GM19397 (cell line): ENCODE measurements at regions not wholly inside any gene's neighbourhood (a gene's known extent, or its start where the extent isn't known, plus 50 kb on each side); places are given as distances from the start of the nearest gene placed in this dataset.
"Not testable (repeated sequence)": the region's sequence is repeated elsewhere in the genome, so short reads cannot be mapped to it uniquely, and the experiment has no call there.

Experiments
- ATAC-seq: cut with Tn5 transposase; IDR thresholded peaks from one replicate; pipeline ENCODE4 v1.9.1; 2021; ENCODE audit warnings: mild to moderate bottlenecking, moderate library complexity; ENCODE audit not compliant: unreplicated experiment

DNA sequence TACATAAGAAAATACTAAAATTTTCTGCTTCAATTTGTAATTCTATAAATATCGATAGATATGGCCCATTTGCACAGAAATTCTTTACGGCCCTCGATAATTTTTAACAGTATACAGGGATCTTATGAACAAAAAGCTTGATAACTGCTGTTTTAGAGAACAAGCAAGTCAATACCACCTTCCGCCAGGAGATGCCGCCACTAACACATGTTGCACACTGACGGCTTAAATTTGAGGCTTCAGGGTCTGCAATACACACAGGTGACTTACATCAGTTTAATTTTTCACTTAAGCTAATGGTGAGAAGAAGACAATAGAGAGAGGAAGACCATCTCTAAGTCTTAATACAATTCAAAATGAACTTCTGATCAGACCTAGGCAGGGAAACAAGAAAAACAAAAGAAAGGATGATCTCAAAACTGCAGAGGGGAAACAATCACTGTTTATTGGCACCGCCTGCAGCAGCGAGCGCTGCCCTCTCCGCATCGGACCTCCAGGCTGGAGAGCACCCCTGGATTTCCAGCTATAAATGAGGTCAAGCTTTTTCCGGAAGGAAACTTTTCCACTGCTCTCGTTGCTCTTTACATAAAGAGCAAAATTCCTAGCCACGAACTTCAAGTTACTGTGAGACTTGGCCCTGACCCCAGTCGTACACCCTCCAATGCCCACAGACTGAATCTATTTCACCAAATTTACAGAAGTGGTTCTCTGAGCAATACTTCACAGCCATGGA lies 53.9 kb downstream of the OTOR start:
- peak; percentile 77 for ATAC-seq

GRCh38 chr20:16802652-16802935 lies 54.4 kb downstream of the OTOR start:
- ATAC-seq: no peak

GRCh38 chr20:16803965-16804792 lies 56.0 kb downstream of the OTOR start:
- ATAC-seq: no peak

DNA sequence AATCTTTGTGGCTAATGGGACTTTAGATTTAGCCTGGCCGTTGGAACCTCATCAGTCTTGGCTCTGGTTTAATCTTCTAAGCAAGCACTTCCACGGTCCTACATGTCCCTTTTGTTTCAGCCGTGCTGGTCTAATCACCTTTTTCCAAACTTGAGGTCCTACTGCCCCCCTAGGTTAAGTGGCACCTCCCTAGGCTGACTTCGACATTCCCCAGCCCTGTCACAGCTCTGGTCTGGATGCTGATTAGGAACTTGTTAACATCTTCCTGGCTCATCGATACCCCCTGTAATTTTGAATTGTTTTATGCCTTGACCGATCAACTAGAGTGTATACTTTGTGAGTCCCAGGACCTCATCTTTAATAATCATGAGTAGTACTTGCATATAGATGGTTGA lies 56.6 kb downstream of the OTOR start:
- ATAC-seq: no peak

DNA sequence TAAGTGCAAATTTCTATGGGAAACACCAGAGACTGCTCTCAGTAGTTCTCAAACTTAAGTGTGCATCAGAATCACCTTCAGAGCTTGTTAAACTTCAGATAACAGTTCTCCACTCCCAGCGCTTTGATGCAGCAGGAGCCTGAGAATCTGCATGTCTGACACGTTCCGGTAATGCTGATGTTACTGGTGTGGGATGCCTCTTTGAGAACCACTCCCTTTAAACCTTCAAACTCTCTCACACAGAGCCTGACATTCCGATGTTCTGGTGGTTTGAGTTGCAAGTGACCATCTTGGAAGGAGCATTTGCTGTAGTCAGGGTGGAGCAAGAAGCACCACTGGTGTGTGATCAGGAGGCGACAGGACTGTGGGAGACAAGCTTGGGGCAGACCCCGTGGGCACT lies 57.9 kb downstream of the OTOR start:
- ATAC-seq: no peak

DNA sequence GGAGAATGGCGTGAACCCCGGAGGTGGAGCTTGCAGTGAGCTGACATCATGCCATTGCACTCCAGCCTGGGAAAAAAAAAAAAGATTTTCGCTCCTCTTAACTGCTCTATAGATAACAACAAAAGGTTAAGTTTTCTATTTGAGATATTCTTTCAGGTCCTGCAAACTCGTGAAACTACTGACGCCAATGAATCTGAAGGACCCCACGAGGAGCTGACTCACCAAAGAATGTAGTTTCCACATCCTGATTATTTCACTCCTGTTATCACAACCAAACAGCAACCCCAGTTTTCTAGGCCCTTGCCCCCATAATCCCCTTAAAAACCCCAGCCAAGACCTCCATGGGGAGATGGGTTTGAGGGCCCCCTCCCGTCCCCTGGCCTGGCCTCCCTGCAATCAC lies 58.7 kb downstream of the OTOR start:
- ATAC-seq: no peak

GRCh38 chr20:16808796-16809195 lies 60.6 kb downstream of the OTOR start:
- ATAC-seq: no peak

- no peak for ATAC-seq
These were observed 62.1 kb downstream of the OTOR start for GRCh38 chr20:16810216-16810615.

DNA sequence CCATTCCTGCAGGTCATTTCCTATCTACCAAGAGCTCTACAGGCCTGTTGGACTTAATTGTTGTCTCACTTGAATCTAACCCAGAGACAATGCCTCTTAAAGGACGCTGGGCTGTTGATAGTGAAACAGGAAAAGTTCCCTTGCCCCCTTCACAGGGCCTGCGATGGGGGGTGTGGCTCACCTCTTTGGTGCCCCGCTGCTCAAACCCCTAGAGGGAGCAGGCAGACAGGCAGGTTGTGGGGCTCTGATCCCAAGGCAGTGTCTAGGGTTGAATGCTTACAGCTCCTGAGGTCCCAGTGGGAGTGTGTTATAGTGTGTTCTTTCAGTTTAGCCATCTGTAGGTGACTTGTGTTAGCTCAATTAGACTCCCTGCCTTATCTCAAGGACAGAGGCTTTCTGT lies 68.0 kb downstream of the OTOR start:
- no peak for ATAC-seq

DNA sequence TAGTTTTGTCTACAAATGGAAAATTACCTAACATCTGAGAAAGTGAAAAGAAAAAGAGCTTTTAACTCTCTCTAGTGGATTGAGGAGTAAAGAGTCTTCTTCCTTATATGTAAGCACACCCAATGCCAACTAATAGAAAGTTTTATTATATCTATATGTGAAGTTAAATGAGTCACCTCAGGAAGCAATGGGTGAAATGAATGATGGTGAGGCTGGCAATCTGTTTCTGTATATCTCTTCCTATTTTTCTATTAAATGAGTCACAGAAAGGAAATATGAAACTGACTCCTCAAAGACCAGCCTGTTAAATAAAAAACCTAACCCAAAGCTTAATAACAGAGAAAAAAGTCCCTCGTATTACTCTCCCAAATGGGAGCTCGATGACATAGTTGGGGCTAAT lies 71.3 kb downstream of the OTOR start:
- ATAC-seq: no peak

DNA sequence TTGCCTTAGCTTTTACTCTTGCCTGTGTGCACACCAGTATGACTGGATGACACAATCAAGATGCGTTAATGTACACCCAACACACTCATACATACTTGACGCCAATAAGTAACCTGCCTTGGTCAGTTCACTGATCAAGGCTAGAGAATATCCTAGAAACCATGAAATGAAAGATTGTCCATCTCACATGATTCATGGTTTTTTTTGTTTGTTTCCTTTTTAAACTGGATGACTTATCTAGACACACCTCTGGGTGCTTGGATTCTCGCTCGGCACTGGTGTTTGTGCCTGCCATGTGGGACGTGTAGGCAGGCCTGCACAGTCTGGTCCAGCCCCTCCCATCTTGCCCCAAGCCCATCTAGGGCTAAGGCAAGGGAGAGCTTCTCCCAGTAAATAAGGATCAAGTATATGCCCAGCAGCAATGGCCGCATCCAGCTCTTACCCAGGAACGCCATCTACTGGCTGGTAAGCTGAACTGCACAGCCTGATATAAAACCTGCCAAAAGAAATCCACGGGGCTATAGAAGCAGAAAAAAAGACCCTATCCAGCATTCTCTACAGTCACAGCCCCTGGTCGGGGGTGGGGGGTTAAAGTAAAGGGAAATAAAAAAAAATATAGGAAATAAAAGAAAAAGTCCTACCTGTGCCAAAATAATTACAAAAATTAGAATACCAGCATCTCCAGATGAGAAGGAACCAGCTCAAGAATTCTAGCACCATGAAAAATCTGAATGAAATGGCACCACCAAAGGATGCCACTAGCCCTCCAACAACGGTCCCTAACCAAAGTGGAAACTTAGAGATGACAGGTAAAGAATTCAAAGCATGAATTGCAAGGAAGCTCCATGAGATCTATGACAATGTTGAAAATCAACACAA lies 73.3 kb downstream of the OTOR start:
- ATAC-seq: no peak

- no peak for ATAC-seq
These were observed 76.5 kb downstream of the OTOR start for GRCh38 chr20:16824664-16825063.

DNA sequence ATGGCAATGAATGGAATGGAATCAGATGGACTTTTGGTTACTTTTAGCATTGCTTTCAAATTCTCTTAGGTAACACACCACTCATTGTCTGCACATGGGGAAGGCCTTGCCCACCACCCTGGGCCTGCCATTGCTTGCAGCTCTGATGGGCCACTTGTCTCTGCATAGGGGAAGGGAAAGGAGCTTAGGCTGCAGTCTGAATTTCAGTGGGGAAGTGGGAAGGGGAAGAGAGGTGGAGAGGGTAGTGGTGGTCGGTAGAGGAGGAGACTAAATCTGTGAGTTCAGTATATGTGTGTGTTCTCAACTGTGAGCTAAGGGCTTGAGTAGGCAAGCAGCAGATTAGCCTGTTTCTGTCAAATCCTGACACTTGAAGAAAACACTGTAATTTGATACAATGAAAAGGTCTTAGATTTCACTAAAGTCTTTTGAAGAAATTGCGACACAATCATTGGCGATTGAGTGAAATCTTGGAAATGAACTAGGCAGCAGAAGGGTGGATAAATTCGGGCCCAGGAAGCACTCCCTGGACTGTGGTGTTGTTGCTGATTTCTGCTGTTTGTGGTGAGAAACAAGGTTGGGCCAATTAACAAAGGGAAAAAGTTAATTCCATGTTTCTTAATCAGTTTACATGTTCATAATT lies 80.6 kb downstream of the OTOR start:
- ATAC-seq: no peak

- ATAC-seq: not testable (repeated sequence)
These were observed 87.5 kb downstream of the OTOR start for GRCh38 chr20:16835690-16836089.

DNA sequence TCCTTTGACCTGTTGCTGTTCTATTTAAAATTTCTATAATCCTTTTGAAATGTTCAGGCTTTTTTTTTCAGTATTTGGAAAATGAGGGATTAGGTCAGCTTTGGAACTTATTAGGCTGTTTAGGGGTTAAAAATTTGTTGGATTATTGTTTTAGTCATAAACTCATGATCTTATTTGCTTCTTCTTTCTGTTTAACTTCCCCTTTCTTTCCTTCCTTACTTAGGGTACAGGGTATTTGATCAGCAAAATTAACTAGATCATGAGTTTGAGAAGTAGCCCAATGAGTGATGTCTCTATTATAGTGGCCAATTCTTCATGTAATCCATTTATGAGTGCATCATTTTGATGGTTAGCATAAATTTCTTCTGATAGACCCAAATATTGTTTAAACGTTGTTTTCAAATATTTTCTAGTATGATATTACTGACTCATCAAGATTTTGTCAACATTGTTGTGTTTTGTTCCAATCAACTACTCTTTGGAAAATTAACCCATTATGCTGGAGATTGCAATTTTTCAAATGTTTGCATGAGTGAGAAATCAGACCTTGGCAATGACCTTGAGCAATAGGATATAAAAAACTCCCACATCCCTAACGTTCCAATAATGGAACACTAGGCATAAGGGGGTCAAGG lies 94.4 kb downstream of the OTOR start:
- ATAC-seq: no peak

DNA sequence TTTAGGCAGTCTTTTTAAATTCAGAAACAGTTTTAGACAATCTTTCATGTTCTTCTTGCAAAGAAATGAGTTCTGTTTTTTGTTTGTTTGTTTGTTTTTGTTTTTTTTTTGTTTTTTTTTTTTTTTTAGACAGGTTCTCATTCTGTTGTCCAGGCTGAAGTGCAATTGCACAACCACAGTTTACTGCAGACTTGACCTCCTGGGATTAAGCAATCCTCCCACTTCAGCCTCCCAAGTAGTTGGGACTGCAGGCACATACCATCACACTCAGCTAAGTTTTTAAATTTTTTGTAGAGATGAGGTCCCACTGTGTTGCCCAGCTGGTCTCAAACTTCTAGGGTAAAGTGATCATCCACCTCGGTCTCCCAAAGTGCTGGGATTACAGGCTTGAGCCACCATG lies 96.2 kb downstream of the OTOR start:
- no peak for ATAC-seq

- ATAC-seq: no peak
These were observed 97.8 kb downstream of the OTOR start for GRCh38 chr20:16846006-16846405.

DNA sequence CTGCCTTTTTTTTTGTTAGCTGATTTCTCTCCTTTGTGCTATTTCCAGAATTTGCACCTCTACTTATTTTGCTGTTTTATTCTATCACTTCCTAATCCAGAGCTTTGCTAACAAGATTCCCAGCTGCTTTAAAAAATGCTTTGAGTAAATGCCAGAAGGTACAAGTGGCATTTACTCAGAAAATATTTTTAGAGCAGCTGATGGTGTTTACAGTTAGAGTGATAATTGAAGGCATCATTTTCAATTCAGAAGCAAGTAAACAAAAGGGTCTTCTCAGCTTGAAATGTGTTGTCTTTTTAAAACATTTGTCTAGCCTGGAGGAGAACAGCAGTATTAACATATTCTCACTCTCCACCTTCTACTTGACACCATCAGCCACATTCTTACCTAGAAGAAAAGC lies 99.9 kb downstream of the OTOR start:
- ATAC-seq: no peak

GRCh38 chr20:16848526-16848925 lies 100.4 kb downstream of the OTOR start:
- no peak for ATAC-seq

DNA sequence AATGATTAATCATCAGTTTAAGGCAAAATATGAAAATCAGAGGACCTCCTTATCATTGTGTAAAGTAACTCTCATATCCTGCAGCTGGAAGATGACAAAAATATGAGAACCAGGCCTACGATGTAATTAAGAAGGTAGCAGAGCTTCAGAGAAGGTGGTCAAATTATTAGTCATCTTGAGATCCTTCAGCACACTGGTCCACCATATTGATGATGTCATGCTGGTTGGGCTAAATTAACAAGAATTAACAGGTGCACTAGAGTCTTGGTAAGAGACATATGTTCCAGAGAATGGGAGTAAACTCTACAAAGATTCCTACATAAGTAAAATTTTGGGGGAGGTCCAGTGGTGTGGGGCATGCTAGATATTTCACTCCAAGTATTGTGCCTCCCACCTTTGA lies 112.8 kb downstream of the OTOR start:
- ATAC-seq: no peak

GRCh38 chr20:16861708-16862107 lies 113.5 kb downstream of the OTOR start:
- no peak for ATAC-seq
